ENCODE measurements at regions not wholly inside any gene's neighbourhood (a gene's known extent, or its start where the extent isn't known, plus 50 kb on each side); places are given as distances from the start of the nearest gene placed in this dataset.

- Mint-ChIP-seq H3K4me3 (no peak overlapping the region), H3K36me3 (no peaks in the 10 kb centered on the region), H3K4me1 (ENCODE audit: unreplicated experiment) (peaks cover 7% of the 10 kb centered on the region), H3K9me3 (peaks cover 7% of the 10 kb centered on the region), H3K27ac (no peak overlapping the region), H3K27me3 (peaks cover 47% of the 10 kb centered on the region)
- no peak for DNase-seq (ENCODE audit: extremely low spot score, unreplicated experiment)
- TF ChIP-seq CTCF (conservative IDR thresholded peaks at IDR 0.05) = no peak
These were observed 86.7 kb downstream of the CCDC185 start for GRCh38 chr1:223479718-223480425.

GRCh38 chr1:223482132-223482531, 88.9 kb downstream of the CCDC185 start:
- Mint-ChIP-seq H3K9me3 (peaks cover 7% of the 10 kb centered on the region), H3K36me3 (no peaks in the 10 kb centered on the region), H3K27me3 (peaks cover 34% of the 10 kb centered on the region), H3K27ac (no peak overlapping the region), H3K4me3 (no peak overlapping the region), H3K4me1 (ENCODE audit: unreplicated experiment) (peaks cover 13% of the 10 kb centered on the region)
- no peak for TF ChIP-seq CTCF (conservative IDR thresholded peaks at IDR 0.05)
- no peak for DNase-seq (ENCODE audit: extremely low spot score, unreplicated experiment)

- H3K27me3 Mint-ChIP-seq = peaks cover 29% of the 10 kb centered on the region
- no peak for DNase-seq (ENCODE audit: extremely low spot score, unreplicated experiment)
- TF ChIP-seq CTCF (conservative IDR thresholded peaks at IDR 0.05) = no peak
- H3K4me3 Mint-ChIP-seq = no peak overlapping the region
- H3K9me3 Mint-ChIP-seq = peaks cover 7% of the 10 kb centered on the region
- H3K27ac Mint-ChIP-seq = no peak overlapping the region
- no peaks in the 10 kb centered on the region for H3K36me3 Mint-ChIP-seq
- H3K4me1 Mint-ChIP-seq (ENCODE audit: unreplicated experiment) = peaks cover 19% of the 10 kb centered on the region
These were observed 89.6 kb downstream of the CCDC185 start for GRCh38 chr1:223482766-223483165.

- peaks cover 25% of the 10 kb centered on the region for H3K4me1 Mint-ChIP-seq (ENCODE audit: unreplicated experiment)
- DNase-seq (ENCODE audit: extremely low spot score, unreplicated experiment) = no peak
- H3K27ac Mint-ChIP-seq = no peak overlapping the region
- TF ChIP-seq CTCF (conservative IDR thresholded peaks at IDR 0.05) = no peak
- H3K36me3 Mint-ChIP-seq = no peaks in the 10 kb centered on the region
- H3K4me3 Mint-ChIP-seq = no peak overlapping the region
- peaks cover 7% of the 10 kb centered on the region for H3K9me3 Mint-ChIP-seq
- peaks cover 32% of the 10 kb centered on the region for H3K27me3 Mint-ChIP-seq
These were observed 90.3 kb downstream of the CCDC185 start for GRCh38 chr1:223483511-223483910.

GRCh38 chr1:223486366-223486765, 93.2 kb downstream of the CCDC185 start:
- Mint-ChIP-seq H3K36me3 (no peaks in the 10 kb centered on the region), H3K27ac (no peak overlapping the region), H3K4me1 (ENCODE audit: unreplicated experiment) (peaks cover 18% of the 10 kb centered on the region), H3K9me3 (peaks cover 7% of the 10 kb centered on the region), H3K27me3 (peaks cover 22% of the 10 kb centered on the region), H3K4me3 (no peak overlapping the region)
- DNase-seq (ENCODE audit: extremely low spot score, unreplicated experiment) = no peak
- peak; percentile 20 for TF ChIP-seq CTCF (conservative IDR thresholded peaks at IDR 0.05)

All from type B pancreatic cell (in vitro differentiated cells).